Dermis blood vessel endothelial cell (primary cell): ENCODE measurements at regions not wholly inside any gene's neighbourhood (a gene's known extent, or its start where the extent isn't known, plus 50 kb on each side); places are given as distances from the start of the nearest gene placed in this dataset.
"Not testable (repeated sequence)": the region's sequence is repeated elsewhere in the genome, so short reads cannot be mapped to it uniquely, and the experiment has no call there.

ENCODE experiments used
- DNase-seq: peaks from one replicate; pipeline ENCODE4 v3.0.0; 2010

DNA sequence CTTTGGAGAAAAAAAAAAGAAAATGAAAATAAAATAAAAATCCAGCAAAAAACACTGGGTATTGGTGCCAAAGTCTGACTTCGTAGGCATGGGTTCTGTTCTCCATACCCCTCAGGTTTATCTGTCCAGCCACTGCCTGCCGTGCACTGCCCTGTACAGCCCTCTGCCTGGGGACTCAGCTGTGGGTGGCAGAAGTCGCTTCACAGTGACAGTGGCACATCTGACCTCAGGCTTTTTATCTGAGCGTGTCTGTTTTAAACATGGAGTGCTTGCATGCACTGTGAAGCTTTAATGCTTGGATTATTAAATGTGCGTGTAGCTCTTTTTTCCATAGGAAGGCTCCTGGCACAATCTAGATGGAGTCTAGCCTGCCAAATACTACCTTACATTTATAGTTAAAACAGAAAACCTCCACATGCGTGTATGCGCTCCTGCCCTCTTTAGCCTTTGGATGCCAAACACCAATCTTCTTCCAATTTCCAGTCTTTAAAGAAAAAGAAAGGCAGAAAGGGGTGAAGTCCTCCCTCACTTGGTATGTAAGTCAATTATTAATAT, 375.5 kb downstream of the UTRN start:
- DNase-seq, result no peak

DNA sequence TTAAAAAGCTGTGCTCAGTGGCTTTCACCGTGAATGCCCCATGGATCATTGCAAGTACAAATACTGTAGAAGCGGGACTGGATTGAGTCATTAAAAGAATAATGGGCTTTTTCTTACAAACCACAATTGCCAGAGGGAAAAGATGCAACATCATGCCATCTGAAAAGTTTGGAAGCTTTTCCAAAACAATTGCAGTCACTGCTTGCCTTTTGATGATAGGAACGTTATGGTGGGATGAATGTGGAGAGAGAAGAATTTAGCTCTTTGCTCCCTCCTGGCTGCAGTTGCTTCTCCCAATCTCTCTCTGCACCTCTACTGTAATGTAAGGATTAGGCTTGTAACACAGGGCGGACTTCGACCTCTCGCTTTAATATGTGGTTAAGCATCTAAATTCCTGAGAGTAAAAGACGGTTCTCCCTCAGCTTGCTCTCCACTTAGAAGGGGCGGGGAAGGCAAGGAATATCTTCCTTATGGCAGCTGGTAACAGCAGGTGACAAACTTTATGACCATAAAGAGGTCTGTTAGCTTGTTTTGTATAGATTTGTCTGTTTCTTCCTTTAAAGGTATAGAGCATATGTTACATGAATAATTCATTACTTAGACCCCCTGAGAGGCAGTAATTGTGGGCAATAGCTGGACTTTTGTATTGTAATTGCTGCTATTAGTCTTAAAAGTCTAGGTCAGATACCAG, 376.1 kb downstream of the UTRN start:
- no peak for DNase-seq

DNA sequence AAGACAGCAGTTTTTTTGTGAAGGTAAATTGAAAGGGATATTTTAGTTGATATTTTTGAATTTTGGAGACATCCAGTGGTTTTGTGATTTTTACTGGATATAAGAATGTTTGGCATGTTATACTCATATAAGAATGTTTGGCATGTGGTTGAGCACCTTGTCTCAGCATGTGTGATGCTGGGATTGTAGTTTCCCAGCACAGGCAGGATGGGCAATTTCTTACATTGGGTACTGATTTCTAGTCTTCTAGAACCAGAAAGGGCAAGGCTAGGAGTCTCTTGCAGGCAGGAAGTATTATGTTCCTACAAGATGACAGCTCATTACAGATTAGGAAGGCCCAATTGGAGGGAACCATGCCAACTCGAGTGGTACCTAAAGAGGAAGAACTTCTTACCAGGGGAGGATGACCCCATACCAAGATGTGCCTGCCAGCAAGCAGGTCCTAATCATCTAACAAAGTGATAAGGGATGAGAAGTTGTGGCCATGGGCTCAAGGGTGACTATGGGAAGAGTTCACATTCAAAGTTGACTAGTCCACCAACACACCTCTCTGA, 377.8 kb downstream of the UTRN start:
- no peak for DNase-seq

DNA sequence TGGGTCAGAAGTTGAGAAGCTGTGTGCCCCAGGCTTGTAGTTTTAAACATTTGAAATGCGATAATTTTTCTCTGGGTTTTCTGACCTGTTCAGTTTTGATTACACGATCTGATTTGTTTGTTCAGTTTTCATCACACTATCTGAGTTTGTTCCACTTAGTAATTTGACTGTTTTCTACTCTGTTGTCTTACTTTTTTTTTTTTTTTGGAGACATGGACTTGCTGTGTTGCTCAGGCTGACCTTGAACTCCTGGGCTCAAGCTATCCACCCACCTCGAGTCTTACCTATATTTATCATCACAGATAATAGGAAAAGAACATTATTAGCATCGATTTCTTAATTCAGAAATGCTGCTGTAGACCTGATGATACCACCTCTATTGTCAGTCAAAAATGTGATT, 379.1 kb downstream of the UTRN start:
- DNase-seq, result no peak

DNA sequence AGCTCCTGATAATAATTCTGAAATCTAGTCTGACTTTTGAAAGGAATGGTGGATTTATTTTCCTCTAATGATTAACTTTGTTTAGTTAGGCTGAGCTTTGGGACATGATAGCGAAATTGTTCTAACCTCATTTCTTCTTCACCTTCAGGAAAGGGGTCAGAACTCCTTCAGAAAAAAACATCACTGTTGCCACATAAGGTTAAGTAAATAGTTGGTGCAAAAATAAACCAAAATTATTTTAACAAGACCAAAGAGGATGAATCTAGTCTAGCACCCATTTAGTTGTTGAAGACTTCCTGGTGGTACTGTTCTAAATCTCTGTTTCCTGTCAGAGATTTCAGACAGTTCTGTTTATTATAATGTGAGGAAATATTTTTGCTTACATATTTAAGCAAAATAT, 379.8 kb downstream of the UTRN start:
- no peak for DNase-seq

DNA sequence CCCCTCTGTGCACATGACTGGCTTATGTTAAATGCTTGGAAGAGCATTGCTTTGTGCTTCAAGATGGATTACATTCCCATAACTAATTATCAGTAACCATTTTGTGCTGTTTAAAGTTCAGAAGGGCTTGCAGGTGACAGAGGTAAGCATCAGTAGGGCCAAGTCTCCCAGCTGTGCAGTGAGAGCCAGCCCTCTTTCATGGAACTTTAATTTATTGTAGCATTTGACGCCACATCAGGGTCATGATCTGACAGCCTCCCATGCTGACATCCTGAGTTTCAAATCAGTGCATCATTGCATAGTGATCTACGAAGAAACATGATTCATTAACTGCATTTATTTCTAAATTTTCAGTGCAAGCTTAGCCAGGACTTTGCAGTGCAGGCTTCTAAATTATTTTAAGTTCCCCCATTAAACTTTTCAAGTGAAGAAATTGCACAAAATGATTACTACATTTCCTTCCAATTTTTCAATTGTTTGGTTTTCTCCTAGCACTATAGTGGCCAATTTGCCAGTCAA, 380.9 kb downstream of the UTRN start:
- no peak for DNase-seq

DNA sequence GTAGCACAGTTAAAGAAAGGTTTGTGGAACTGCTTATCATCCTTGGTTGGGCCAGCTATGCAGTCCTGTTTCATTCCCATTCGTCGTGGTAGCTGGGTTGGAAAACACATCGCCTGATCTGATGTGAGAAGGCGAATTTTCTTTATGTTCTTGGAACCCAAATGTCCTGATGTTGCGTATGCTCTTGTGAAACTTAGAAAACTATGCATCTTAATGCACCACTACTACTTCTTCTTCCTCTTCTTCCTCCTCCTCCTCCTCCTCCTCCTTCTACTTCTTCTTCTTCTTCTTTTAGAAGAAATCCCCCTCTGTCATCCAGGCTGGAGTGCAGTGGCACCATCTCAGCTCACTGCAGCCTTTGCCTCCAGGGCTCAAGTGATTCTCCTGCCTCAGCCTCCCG, 381.6 kb downstream of the UTRN start:
- DNase-seq, result no peak

DNA sequence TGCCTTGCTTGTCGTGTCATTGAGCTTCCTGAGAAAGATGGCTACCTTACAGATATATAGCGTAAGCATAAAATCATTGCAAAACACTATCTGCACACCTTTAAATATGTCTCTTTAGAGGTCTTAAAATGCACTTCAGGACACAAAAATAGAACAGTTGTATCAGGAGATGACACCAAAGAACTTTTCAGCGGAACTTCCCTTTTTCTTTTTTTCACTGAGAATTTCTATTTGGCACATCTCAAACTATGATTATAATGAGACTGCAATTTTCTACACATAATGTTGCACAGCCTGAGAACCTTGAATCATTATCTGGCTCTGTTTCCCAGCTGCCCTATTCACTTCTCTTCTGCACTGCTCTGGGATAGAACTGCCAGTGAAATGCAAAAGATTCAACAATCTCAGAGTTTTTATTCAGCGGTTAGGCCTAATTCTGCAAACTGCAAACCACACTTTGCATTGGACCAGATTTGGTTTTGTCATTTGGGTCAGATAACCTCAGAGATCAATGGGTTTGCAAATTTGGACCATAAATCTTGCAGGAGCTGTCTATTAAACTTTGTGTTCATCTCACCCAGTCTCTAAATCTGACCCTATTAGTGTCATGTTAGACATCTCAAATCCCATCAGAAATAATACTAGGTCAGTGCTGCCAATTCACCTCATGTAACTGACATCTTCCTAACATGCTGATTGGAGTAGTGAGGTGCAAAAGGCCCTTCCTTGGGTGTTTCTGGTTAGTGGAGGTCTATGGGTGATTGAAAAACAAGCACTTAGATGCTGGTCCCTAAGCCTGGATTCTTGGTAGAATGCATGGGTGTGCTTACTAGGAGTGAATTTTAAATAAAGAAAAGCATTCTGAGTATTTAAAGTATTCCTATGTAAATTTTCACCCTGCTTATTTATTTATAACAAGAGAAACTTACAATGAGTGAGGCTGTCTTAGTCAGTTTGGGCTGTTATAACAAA, 382.7 kb downstream of the UTRN start:
- no peak for DNase-seq

DNA sequence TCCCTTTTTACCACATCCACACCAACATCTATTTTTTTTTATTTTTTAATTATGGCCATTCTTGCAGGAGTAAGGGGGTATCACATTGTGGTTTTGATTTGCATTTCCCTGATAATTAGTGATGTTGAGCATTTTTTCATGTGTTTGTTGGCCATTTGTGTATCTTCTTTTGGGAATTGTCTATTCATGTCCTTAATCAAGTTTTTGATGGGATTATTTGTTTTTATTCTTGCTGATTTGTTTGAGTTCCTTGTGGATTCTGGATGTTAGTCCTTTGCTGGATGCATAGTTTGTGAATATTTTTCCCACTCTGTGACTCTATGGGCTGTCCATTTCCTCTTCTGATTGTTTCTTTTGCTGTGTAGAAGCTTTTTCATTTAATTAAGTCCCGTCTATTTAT, 385.1 kb downstream of the UTRN start:
- DNase-seq, result not testable (repeated sequence)

DNA sequence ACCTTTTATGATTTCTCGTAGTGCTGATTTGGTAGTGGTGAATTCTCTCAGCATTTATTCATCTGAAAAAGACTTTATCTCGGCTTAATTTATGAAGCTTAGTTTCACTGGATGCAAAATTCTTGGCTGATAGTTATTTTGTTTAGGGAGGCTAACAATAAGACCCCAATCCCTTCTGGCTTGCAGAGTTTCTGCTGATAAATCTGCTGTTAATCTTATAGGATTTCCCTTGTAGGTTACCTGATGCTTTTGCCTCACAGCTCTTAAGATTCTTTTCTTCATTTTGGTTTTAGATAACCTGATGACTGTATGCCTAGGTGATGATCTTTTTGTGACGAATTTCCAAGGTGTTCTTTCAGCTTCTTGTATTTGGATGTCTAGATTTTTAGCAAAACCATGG, 388.7 kb downstream of the UTRN start:
- DNase-seq, result no peak

DNA sequence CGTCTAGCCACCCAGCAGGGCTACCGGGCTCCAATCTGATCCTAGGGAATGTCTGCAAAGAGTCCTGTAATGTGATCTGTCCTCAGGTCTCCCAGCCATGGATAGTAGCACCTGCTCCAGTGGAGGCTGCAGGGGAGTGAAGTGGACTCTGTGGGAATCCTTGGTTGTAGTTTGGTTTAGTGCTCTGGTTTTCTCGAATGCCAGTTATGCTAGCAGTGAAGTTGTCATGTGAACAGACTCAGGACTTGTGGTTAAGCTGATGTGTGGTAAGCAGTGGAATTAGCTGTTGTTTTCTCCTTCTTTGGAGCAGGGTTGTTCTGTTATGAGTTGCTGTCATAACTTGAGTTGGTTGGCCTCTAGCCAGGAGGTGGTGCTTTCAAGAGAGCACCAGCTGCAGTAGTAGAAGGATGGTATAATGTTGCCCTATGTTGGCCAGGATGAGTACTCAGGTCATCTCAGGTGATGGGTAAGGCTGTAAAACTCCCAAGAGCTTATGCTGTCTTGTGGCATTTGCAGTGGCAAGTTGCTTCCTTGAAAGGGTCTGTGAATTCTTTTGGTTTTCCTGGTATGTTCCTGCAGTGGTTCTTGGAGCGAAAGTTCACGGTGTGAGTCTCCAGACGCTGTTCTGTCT, 390.2 kb downstream of the UTRN start:
- peak; percentile 51 for DNase-seq

DNA sequence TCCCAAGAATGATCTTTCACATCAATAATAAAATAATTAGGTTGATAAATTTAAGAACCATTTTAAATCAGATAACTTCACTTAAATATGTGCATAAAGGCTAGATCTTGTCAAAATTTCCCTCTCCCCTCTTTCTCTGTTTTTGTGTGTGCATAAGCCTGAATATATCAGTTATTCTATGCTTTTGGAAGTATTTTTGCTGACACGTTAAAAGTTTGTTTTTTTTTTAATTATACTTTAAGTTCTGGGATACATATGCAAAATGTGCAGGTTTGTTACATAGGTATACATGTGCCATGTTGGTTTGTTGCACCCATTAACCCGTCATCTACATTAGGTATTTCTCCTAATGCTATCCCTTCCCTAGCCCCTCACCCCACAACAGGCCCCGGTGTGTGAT, 391.2 kb downstream of the UTRN start:
- DNase-seq, result not testable (repeated sequence)

DNA sequence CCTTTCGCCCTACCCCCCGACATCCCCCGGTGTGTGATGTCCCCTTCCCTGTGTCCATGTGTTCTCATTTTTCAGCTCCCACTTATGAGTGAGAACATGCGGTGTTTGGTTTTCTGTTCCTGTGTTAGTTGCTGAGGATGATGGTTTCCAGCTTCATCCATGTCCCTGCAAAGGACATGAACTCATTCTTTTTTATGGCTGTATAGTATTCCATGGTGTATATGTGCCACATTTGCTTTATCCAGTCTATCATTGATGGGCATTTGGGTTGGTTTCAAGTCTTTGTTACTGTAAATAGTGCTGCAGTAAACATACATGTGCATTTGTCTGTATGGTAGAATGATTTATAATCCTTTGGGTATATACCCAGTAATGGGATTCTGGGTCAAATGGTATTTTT, 392.1 kb downstream of the UTRN start:
- not testable (repeated sequence) for DNase-seq

DNA sequence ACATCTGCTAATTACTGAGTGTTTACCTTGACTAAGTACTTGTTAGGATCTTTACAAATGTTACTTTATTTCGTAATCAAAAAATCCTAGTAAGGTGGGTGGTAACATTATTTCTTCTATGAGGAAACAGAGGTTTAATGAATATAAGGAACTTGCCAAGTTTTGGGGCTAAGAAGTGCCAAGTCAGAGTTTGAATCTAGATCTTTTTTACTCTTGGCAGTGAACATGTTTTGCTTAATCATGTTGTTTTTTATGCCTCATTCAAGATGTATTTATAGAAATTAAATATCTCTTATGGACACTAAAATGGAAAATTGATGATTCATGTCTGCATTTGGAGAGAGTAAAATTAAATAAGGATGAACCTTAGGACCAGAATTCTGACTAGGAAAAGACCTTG, 393.7 kb downstream of the UTRN start:
- peak; percentile 56 for DNase-seq

DNA sequence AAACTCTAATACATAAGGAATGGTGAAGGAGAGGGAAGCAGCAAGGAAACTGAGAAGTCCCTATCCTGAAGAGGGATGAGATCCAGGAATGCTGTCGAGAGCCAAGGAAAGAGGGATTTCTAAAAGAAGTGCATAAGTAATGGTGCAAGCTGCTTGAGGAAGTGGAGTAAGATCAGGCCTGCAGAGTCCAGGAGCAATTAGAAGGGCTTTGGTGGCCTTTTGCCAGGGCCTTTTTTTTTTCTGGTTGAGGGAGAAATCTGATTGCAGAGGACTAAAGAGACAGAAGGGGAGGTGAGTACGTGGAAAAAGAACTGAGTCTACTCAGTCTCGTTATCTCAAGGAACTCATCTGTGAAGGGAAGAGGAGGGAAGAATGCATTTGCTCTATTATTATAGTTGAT, 396.2 kb downstream of the UTRN start:
- DNase-seq, result no peak

DNA sequence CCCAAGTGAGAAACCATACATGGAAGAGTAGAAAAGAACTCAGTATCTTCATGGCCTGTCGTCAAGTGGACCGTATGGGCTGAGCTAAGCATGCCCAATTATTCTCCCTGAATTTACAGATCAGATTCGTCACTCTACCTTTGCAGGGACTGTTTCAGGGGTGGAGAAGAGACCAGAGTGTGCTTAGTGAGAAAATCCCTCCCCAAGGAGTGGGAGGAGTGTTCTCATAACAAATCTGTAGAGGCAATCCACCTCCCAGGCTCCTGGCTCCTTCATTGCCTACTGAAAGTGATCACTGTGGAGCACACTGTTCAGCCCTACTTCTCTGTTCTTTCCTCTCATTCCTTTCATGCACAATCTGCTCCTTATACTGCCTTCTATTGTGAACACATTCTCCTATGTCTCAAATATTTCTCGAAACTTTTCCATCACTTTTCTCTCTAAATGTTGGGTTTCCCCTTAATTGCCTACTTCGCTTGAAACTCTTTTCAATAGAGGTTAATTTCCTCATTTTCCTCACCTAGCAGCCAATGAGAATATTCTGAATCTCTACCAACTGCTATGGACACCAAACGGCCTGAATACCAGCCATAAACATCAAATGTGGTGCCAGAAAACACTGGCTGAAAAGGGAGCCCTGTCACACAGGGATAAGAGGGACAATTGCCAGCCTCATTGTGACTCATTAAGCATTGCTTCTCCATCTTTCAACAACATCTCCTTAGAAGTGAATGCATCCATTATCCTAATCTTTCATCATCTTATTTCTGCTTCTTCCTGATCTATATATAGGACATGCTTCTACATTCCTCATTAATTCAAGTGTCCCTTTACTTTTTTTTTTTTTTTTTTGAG, 398.3 kb downstream of the UTRN start:
- no peak for DNase-seq

DNA sequence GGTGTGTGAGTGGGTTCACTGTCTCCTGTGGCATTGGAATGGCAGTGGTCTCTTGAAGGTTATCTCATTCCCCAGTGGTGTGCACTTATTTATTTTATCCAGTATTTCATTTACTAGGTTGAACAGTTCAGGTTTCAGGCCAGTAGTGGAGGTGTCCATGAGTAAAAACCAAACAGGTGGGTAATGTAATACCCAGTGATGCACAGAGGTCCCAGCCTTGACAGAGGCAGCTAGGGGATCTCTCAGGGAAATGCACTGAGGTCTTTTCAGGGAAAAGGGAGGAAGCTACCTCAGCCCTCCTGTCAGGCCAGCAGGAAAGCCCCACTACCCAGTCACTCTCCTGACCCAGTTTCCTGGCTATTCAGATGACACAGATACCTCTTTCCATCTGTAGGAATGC, 403.6 kb downstream of the UTRN start:
- DNase-seq, result no peak

DNA sequence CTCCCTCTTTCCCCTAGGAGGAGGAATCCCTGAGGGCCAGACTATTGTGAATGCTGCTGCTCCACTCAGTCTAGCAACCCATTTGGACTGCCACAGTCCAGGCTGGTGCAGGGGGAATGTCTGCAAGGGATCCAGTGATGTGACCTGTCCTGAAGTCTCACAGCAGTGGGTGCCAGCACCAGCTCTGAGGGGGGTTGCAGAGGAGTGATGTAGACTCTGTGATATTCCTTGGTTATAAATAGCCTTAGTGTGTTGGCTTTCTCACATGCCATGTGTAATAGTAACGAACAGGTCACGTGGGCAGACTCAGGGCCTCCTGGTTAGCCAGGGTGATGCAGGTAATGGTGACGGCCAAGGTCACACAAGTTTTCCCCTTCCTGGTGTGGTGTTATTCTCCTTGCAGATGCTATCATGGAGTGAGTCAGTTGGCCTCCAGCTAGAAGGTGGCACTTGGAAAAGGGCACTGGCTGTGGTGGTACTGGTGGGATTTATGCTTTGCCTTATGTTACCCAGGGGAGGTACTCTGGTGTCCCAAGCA, 404.4 kb downstream of the UTRN start:
- no peak for DNase-seq

DNA sequence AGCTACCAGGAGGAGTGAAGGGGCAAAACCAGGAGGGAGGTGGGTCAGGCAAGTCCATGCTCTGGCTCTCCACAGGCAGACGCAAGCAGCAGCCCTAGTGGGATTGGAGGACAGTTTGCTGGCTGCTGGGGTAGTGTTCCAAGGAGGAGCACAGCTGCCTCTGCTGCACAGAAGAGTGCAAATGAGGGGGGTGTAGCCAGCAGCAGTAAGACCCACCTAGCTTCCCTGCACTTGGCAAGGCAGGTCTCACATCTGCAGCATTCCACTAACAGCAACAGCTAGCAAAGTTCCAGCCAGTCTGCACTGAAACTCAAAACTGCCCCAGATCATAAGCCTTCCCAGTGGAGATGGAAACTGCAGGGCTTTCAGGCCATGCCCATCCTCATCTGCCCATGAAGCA, 405.0 kb downstream of the UTRN start:
- no peak for DNase-seq

DNA sequence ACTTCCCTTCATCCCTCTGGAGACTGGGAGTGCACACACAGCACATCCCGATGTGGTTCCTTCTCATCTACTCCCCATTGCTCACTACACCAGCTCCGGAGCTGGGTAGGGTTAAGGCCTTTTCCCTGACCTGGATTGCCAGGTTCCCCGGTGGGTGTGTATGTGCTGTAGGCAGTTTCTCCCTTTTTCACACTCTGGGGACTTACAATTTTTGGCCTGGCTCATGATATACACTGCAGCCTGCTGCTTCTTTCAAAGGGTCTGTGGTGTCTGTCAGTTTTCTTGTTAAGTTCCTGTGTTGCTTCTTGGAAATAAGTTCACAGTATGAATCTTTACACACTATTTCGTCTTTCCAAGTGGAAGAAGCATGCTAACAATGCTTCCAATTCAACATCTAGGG, 405.5 kb downstream of the UTRN start:
- no peak for DNase-seq

DNA sequence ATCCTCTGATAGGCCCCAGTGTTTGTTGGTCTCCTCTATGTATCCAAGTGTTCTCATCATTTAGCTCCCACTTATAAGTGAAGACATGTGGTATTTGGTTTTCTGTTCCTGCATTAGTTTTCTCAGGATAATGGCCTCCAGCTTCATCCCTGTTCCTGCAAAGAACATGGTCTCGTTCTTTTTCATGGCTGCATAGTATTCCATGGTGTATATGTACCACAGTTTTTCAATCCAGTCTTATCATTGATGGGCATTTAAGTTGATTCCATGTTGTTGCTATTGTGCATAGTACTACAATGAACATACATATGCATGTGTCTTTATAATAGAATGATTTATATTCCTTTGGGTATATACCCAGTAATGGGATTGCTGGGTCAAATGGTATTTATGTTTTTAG, 406.9 kb downstream of the UTRN start:
- DNase-seq, result not testable (repeated sequence)
